ENCODE measurements at regions not wholly inside any gene's neighbourhood (a gene's known extent, or its start where the extent isn't known, plus 50 kb on each side); places are given as distances from the start of the nearest gene placed in this dataset.

DNA sequence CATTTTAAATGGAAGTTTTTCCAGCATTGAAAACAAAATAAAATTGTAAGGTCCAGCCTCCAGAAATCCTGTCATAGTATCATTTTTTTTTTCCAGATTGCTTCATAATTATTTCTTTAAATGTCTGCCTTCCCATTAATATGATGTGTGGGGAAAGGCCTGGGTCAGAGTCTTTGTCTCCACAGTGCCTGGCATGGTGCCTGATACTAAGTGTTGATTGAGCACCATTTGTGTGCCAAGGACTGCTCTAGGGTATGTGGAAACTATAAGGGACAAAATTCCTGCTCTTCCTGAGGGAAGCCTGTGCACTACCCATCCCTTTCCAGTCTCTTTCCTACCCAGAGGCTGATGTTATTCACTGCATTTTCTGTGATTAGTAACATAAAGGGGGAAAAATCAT, 53.1 kb upstream of the BEND4 start:
- no peaks in the 10 kb centered on the region for H3K27me3 ChIP-seq (ENCODE audit: control insufficient read depth, insufficient read depth, low read length)
- DNase-seq (ENCODE audit: low read depth): no peak
- TF ChIP-seq, protein P1, sequence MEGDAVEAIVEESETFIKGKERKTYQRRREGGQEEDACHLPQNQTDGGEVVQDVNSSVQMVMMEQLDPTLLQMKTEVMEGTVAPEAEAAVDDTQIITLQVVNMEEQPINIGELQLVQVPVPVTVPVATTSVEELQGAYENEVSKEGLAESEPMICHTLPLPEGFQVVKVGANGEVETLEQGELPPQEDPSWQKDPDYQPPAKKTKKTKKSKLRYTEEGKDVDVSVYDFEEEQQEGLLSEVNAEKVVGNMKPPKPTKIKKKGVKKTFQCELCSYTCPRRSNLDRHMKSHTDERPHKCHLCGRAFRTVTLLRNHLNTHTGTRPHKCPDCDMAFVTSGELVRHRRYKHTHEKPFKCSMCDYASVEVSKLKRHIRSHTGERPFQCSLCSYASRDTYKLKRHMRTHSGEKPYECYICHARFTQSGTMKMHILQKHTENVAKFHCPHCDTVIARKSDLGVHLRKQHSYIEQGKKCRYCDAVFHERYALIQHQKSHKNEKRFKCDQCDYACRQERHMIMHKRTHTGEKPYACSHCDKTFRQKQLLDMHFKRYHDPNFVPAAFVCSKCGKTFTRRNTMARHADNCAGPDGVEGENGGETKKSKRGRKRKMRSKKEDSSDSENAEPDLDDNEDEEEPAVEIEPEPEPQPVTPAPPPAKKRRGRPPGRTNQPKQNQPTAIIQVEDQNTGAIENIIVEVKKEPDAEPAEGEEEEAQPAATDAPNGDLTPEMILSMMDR (IDR thresholded peaks at IDR 0.05; ENCODE audit: insufficient read depth, low read length, poor library complexity, severe bottlenecking): no peak
- H3K4me3 ChIP-seq (ENCODE audit: low read depth, low read length): no peak overlapping the region
- H3K36me3 ChIP-seq (ENCODE audit: control insufficient read depth, insufficient read depth, low read length): no peaks in the 10 kb centered on the region

- no peak overlapping the region for H3K4me3 ChIP-seq (ENCODE audit: low read depth, low read length)
- H3K36me3 ChIP-seq (ENCODE audit: control insufficient read depth, insufficient read depth, low read length): no peaks in the 10 kb centered on the region
- H3K27me3 ChIP-seq (ENCODE audit: control insufficient read depth, insufficient read depth, low read length): no peaks in the 10 kb centered on the region
- DNase-seq (ENCODE audit: low read depth): no peak
- TF ChIP-seq, protein P1 (IDR thresholded peaks at IDR 0.05; ENCODE audit: insufficient read depth, low read length, poor library complexity, severe bottlenecking): no peak
Observed at GRCh38 chr4:42216664-42217063, 64.2 kb upstream of the BEND4 start.

GRCh38 chr4:42225286-42225685, 72.8 kb upstream of the BEND4 start:
- Histone ChIP-seq H3K27me3 (ENCODE audit: control insufficient read depth, insufficient read depth, low read length) (no peaks in the 10 kb centered on the region), H3K4me3 (ENCODE audit: low read depth, low read length) (no peak overlapping the region), H3K36me3 (ENCODE audit: control insufficient read depth, insufficient read depth, low read length) (no peaks in the 10 kb centered on the region)
- TF ChIP-seq, protein P1 (IDR thresholded peaks at IDR 0.05; ENCODE audit: insufficient read depth, low read length, poor library complexity, severe bottlenecking): no peak
- DNase-seq (ENCODE audit: low read depth): no peak

GRCh38 chr4:42234817-42235216, 82.4 kb upstream of the BEND4 start:
- TF ChIP-seq, protein P1 (IDR thresholded peaks at IDR 0.05; ENCODE audit: insufficient read depth, low read length, poor library complexity, severe bottlenecking): no peak
- no peak for DNase-seq (ENCODE audit: low read depth)
- Histone ChIP-seq H3K27me3 (ENCODE audit: control insufficient read depth, insufficient read depth, low read length) (no peaks in the 10 kb centered on the region), H3K36me3 (ENCODE audit: control insufficient read depth, insufficient read depth, low read length) (no peaks in the 10 kb centered on the region), H3K4me3 (ENCODE audit: low read depth, low read length) (no peak overlapping the region)

DNA sequence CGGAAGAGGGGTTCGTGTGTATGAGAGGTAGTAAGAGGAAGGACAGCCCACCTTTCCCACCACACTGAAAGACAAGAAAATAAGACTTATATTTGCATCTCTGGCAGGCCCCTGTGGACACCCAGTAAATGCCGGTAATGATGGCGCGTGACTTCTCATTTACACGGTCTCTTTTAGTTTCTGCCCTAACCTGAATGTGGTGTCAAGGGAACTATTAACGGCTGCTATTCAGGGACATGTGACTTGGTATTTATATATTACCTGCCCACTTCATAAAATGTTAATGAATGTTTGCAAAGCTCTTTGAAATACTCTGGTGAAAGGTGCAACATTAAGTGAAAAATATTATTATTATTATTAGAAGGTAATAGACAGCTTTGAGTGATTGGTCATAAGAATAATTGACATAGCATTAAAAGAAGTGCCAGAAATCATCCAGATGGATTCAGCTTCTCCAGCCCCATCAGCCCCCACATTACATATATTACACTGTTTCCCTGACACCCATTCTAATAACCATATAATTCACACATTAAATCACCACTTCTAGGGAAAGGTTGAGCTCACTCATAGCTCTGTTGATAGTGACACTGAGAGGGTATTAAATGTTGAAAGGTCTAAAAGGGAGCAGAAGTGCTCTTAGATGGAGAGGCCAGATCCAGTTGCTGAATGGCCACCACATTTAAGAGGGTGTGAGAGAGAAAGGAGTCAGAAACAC, 83.0 kb upstream of the BEND4 start:
- H3K27me3 ChIP-seq (ENCODE audit: control insufficient read depth, insufficient read depth, low read length): no peaks in the 10 kb centered on the region
- H3K36me3 ChIP-seq (ENCODE audit: control insufficient read depth, insufficient read depth, low read length): no peaks in the 10 kb centered on the region
- H3K4me3 ChIP-seq (ENCODE audit: low read depth, low read length): no peak overlapping the region
- DNase-seq (ENCODE audit: low read depth): no peak
- TF ChIP-seq, protein P1 (IDR thresholded peaks at IDR 0.05; ENCODE audit: insufficient read depth, low read length, poor library complexity, severe bottlenecking): no peak

DNA sequence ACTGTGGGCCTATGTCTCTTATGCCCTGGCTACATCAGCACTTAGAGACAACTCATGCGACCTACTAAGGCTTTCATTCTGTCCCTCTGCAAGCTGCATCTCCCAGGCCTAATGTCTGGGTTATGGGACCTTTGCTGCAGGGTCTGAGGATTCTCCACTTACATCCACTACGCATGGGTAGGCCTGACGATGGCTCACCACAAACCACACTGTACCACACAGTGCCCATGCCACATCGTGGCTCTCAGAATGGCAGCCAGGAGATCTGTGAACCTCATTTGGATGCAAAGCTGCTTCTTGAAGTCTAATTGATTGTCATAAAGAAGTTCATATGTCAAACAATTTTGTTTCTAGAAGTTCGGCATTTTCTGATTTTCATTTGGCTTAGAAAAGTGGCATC, 84.6 kb upstream of the BEND4 start:
- H3K27me3 ChIP-seq (ENCODE audit: control insufficient read depth, insufficient read depth, low read length): no peaks in the 10 kb centered on the region
- TF ChIP-seq, protein P1 (IDR thresholded peaks at IDR 0.05; ENCODE audit: insufficient read depth, low read length, poor library complexity, severe bottlenecking): no peak
- no peak for DNase-seq (ENCODE audit: low read depth)
- no peak overlapping the region for H3K4me3 ChIP-seq (ENCODE audit: low read depth, low read length)
- no peaks in the 10 kb centered on the region for H3K36me3 ChIP-seq (ENCODE audit: control insufficient read depth, insufficient read depth, low read length)
